Activated CD4-positive, alpha-beta T cell treated with anti-CD3 and anti-CD28 coated beads, Interleukin-2, Interleukin-4, amounts not matched to agents 100 ng/mL and 50 ng/mL, durations not matched to agents 16 hours and 8 hours (primary cell): ENCODE measurements at regions not wholly inside any gene's neighbourhood (a gene's known extent, or its start where the extent isn't known, plus 50 kb on each side); places are given as distances from the start of the nearest gene placed in this dataset.
A peak's percentile ranks its signal among the peaks of the same experiment; 100 is the strongest.
"Not testable (repeated sequence)": the region's sequence is repeated elsewhere in the genome, so short reads cannot be mapped to it uniquely, and the experiment has no call there.

Source experiments
- DNase-seq: peaks from one replicate; pipeline ENCODE4 v3.0.0-alpha.2; 2020; ENCODE audit warnings: low spot score

- DNase-seq: peak; percentile 65
Measured at GRCh38 chr15:30470601-30471365, 56.7 kb upstream of the GOLGA8R start.

GRCh38 chr15:30471366-30471749 is 57.3 kb upstream of the GOLGA8R start:
- not testable (repeated sequence) for DNase-seq

GRCh38 chr15:30471817-30472551 is 57.9 kb upstream of the GOLGA8R start:
- DNase-seq: not testable (repeated sequence)

- not testable (repeated sequence) for DNase-seq
Measured at GRCh38 chr15:30484887-30485286, 67.0 kb upstream of the GOLGA8Q start.

- DNase-seq: not testable (repeated sequence)
Measured at GRCh38 chr15:30489237-30489636, 62.6 kb upstream of the GOLGA8Q start.

GRCh38 chr15:30490334-30490733 is 61.5 kb upstream of the GOLGA8Q start:
- not testable (repeated sequence) for DNase-seq

GRCh38 chr15:30493947-30494346 is 57.9 kb upstream of the GOLGA8Q start:
- DNase-seq: not testable (repeated sequence)

- not testable (repeated sequence) for DNase-seq
Measured at GRCh38 chr15:30497275-30497674, 54.6 kb upstream of the GOLGA8Q start.

- DNase-seq: not testable (repeated sequence)
Measured at GRCh38 chr15:30499233-30499632, 52.6 kb upstream of the GOLGA8Q start.

GRCh38 chr15:30500511-30500910 is 51.3 kb upstream of the GOLGA8Q start:
- DNase-seq: not testable (repeated sequence)
